ENCODE measurements at regions not wholly inside any gene's neighbourhood (a gene's known extent, or its start where the extent isn't known, plus 50 kb on each side); places are given as distances from the start of the nearest gene placed in this dataset.
"Not testable (repeated sequence)": the region's sequence is repeated elsewhere in the genome, so short reads cannot be mapped to it uniquely, and the experiment has no call there.

- peaks cover 4% of the 10 kb centered on the region for H3K27me3 Mint-ChIP-seq (ENCODE audit: insufficient read depth)
- no peak overlapping the region for H3K27ac Mint-ChIP-seq
- no peak overlapping the region for H3K4me3 Mint-ChIP-seq
Measured at GRCh38 chr1:5156416-5157120, 502.2 kb downstream of the AJAP1 start.

GRCh38 chr1:5151511-5151910 lies 497.1 kb downstream of the AJAP1 start:
- Mint-ChIP-seq H3K27me3 (ENCODE audit: insufficient read depth) (peaks cover 4% of the 10 kb centered on the region), H3K4me3 (no peak overlapping the region), H3K9me3 (peaks cover 4% of the 10 kb centered on the region), H3K36me3 (ENCODE audit: low read depth) (no peaks in the 10 kb centered on the region), H3K4me1 (ENCODE audit: low read depth) (no peaks in the 10 kb centered on the region), H3K27ac (no peak overlapping the region)
- intact Hi-C loops (cut with micrococcal nuclease) = no loop called here
- no peak for DNase-seq (ENCODE audit: low spot score)

More at GRCh38 chr1:5156416-5157120, 502.2 kb downstream of the AJAP1 start:
- intact Hi-C loops (cut with micrococcal nuclease) = no loop called here
- H3K36me3 Mint-ChIP-seq (ENCODE audit: low read depth) = no peaks in the 10 kb centered on the region
- no peaks in the 10 kb centered on the region for H3K4me1 Mint-ChIP-seq (ENCODE audit: low read depth)
- no peak for DNase-seq (ENCODE audit: low spot score)
- peaks cover 9% of the 10 kb centered on the region for H3K9me3 Mint-ChIP-seq

GRCh38 chr1:5150191-5150590 lies 495.8 kb downstream of the AJAP1 start:
- peaks cover 4% of the 10 kb centered on the region for H3K27me3 Mint-ChIP-seq (ENCODE audit: insufficient read depth)
- H3K4me3 Mint-ChIP-seq = no peak overlapping the region
- peaks cover 4% of the 10 kb centered on the region for H3K9me3 Mint-ChIP-seq
- H3K4me1 Mint-ChIP-seq (ENCODE audit: low read depth) = no peaks in the 10 kb centered on the region
- no peak for DNase-seq (ENCODE audit: low spot score)
- intact Hi-C loops (cut with micrococcal nuclease) = no loop called here
- H3K27ac Mint-ChIP-seq = no peak overlapping the region
- no peaks in the 10 kb centered on the region for H3K36me3 Mint-ChIP-seq (ENCODE audit: low read depth)

- H3K4me3 Mint-ChIP-seq = no peak overlapping the region
- no peak overlapping the region for H3K27ac Mint-ChIP-seq
- H3K4me1 Mint-ChIP-seq (ENCODE audit: low read depth) = no peaks in the 10 kb centered on the region
- H3K36me3 Mint-ChIP-seq (ENCODE audit: low read depth) = no peaks in the 10 kb centered on the region
- H3K27me3 Mint-ChIP-seq (ENCODE audit: insufficient read depth) = peaks cover 5% of the 10 kb centered on the region
- DNase-seq (ENCODE audit: low spot score) = no peak
- no peaks in the 10 kb centered on the region for H3K9me3 Mint-ChIP-seq
- intact Hi-C loops (cut with micrococcal nuclease) = no loop called here
Measured at GRCh38 chr1:5147806-5148205, 493.4 kb downstream of the AJAP1 start.

GRCh38 chr1:5142389-5142788 lies 488.0 kb downstream of the AJAP1 start:
- intact Hi-C loops (cut with micrococcal nuclease) = no loop called here
- no peaks in the 10 kb centered on the region for H3K4me1 Mint-ChIP-seq (ENCODE audit: low read depth)
- H3K36me3 Mint-ChIP-seq (ENCODE audit: low read depth) = no peaks in the 10 kb centered on the region
- H3K4me3 Mint-ChIP-seq = no peak overlapping the region
- no peaks in the 10 kb centered on the region for H3K9me3 Mint-ChIP-seq
- H3K27ac Mint-ChIP-seq = no peak overlapping the region
- peaks cover 2% of the 10 kb centered on the region for H3K27me3 Mint-ChIP-seq (ENCODE audit: insufficient read depth)
- DNase-seq (ENCODE audit: low spot score) = no peak

- Mint-ChIP-seq H3K27me3 (ENCODE audit: insufficient read depth) (peaks cover 2% of the 10 kb centered on the region), H3K4me1 (ENCODE audit: low read depth) (no peaks in the 10 kb centered on the region), H3K27ac (no peak overlapping the region), H3K9me3 (no peaks in the 10 kb centered on the region), H3K36me3 (ENCODE audit: low read depth) (no peaks in the 10 kb centered on the region), H3K4me3 (no peak overlapping the region)
- intact Hi-C loops (cut with micrococcal nuclease) = no loop called here
- no peak for DNase-seq (ENCODE audit: low spot score)
Measured at GRCh38 chr1:5141750-5142149, 487.3 kb downstream of the AJAP1 start.

GRCh38 chr1:5140962-5141361 lies 486.6 kb downstream of the AJAP1 start:
- Mint-ChIP-seq H3K4me3 (no peak overlapping the region), H3K9me3 (no peaks in the 10 kb centered on the region), H3K4me1 (ENCODE audit: low read depth) (no peaks in the 10 kb centered on the region), H3K27ac (no peak overlapping the region), H3K36me3 (ENCODE audit: low read depth) (no peaks in the 10 kb centered on the region), H3K27me3 (ENCODE audit: insufficient read depth) (peaks cover 2% of the 10 kb centered on the region)
- DNase-seq (ENCODE audit: low spot score) = no peak
- intact Hi-C loops (cut with micrococcal nuclease) = no loop called here

GRCh38 chr1:5140136-5140535 lies 485.7 kb downstream of the AJAP1 start:
- no peak for DNase-seq (ENCODE audit: low spot score)
- Mint-ChIP-seq H3K9me3 (no peaks in the 10 kb centered on the region), H3K4me1 (ENCODE audit: low read depth) (no peaks in the 10 kb centered on the region), H3K27me3 (ENCODE audit: insufficient read depth) (peaks cover 2% of the 10 kb centered on the region), H3K4me3 (no peak overlapping the region), H3K36me3 (ENCODE audit: low read depth) (no peaks in the 10 kb centered on the region), H3K27ac (no peak overlapping the region)
- intact Hi-C loops (cut with micrococcal nuclease) = no loop called here

- Mint-ChIP-seq H3K36me3 (ENCODE audit: low read depth) (no peaks in the 10 kb centered on the region), H3K9me3 (peaks cover 4% of the 10 kb centered on the region), H3K4me1 (ENCODE audit: low read depth) (no peaks in the 10 kb centered on the region), H3K4me3 (no peak overlapping the region), H3K27ac (no peak overlapping the region), H3K27me3 (ENCODE audit: insufficient read depth) (no peaks in the 10 kb centered on the region)
- intact Hi-C loops (cut with micrococcal nuclease) = no loop called here
- no peak for DNase-seq (ENCODE audit: low spot score)
Measured at GRCh38 chr1:5129746-5130355, 475.4 kb downstream of the AJAP1 start.

- Mint-ChIP-seq H3K4me1 (ENCODE audit: low read depth) (no peaks in the 10 kb centered on the region), H3K27me3 (ENCODE audit: insufficient read depth) (no peaks in the 10 kb centered on the region), H3K27ac (no peak overlapping the region), H3K36me3 (ENCODE audit: low read depth) (no peaks in the 10 kb centered on the region), H3K9me3 (peaks cover 4% of the 10 kb centered on the region), H3K4me3 (no peak overlapping the region)
- intact Hi-C loops (cut with micrococcal nuclease) = no loop called here
- DNase-seq (ENCODE audit: low spot score) = no peak
Measured at GRCh38 chr1:5125208-5125607, 470.8 kb downstream of the AJAP1 start.

GRCh38 chr1:5120559-5120958 lies 466.1 kb downstream of the AJAP1 start:
- no peaks in the 10 kb centered on the region for H3K9me3 Mint-ChIP-seq
- no peaks in the 10 kb centered on the region for H3K36me3 Mint-ChIP-seq (ENCODE audit: low read depth)
- no peak overlapping the region for H3K4me3 Mint-ChIP-seq
- no peaks in the 10 kb centered on the region for H3K27me3 Mint-ChIP-seq (ENCODE audit: insufficient read depth)
- H3K27ac Mint-ChIP-seq = no peak overlapping the region
- DNase-seq (ENCODE audit: low spot score) = no peak
- intact Hi-C loops (cut with micrococcal nuclease) = no loop called here
- no peaks in the 10 kb centered on the region for H3K4me1 Mint-ChIP-seq (ENCODE audit: low read depth)

- H3K9me3 Mint-ChIP-seq = no peaks in the 10 kb centered on the region
- no peaks in the 10 kb centered on the region for H3K36me3 Mint-ChIP-seq (ENCODE audit: low read depth)
- no peaks in the 10 kb centered on the region for H3K4me1 Mint-ChIP-seq (ENCODE audit: low read depth)
- H3K4me3 Mint-ChIP-seq = no peak overlapping the region
- no peak overlapping the region for H3K27ac Mint-ChIP-seq
- intact Hi-C loops (cut with micrococcal nuclease) = no loop called here
- DNase-seq (ENCODE audit: low spot score) = no peak
- H3K27me3 Mint-ChIP-seq (ENCODE audit: insufficient read depth) = no peaks in the 10 kb centered on the region
Measured at GRCh38 chr1:5119366-5120234, 465.2 kb downstream of the AJAP1 start.

- H3K4me1 Mint-ChIP-seq (ENCODE audit: low read depth); intact Hi-C loops (cut with micrococcal nuclease); H3K9me3 Mint-ChIP-seq; H3K36me3 Mint-ChIP-seq (ENCODE audit: low read depth); H3K27ac Mint-ChIP-seq; H3K27me3 Mint-ChIP-seq (ENCODE audit: insufficient read depth); H3K4me3 Mint-ChIP-seq; DNase-seq (ENCODE audit: low spot score): not testable (repeated sequence)
Measured at GRCh38 chr1:5118771-5119170, 464.4 kb downstream of the AJAP1 start.
